Hepatocyte (in vitro differentiated cells): ENCODE measurements at regions not wholly inside any gene's neighbourhood (a gene's known extent, or its start where the extent isn't known, plus 50 kb on each side); places are given as distances from the start of the nearest gene placed in this dataset.
A peak's percentile ranks its signal among the peaks of the same experiment; 100 is the strongest.
"Not testable (repeated sequence)": the region's sequence is repeated elsewhere in the genome, so short reads cannot be mapped to it uniquely, and the experiment has no call there.

Source experiments
- DNase-seq: peaks from one replicate; pipeline ENCODE4 v3.0.0-alpha.2; 2016; ENCODE audit warnings: low spot score
- H2AFZ ChIP-seq: fragments of 200-600 bp; sonication (generic); 2 replicates; pipeline ENCODE4 v1.6.0; 2016; ENCODE audit warnings: antibody characterized with exemption, mild to moderate bottlenecking
- H3K27ac ChIP-seq: fragments of 200-600 bp; sonication (generic); 2 replicates; pipeline ENCODE4 v1.5.1; 2016; ENCODE audit warnings: mild to moderate bottlenecking
- H3K27me3 ChIP-seq: fragments of 200-600 bp; sonication (generic); 2 replicates; pipeline ENCODE4 v1.6.1; 2016
- H3K36me3 ChIP-seq: fragments of 200-600 bp; sonication (generic); replicated peaks from 2 replicates; pipeline ENCODE4 v1.5.1; 2016; ENCODE audit warnings: low read depth; ENCODE audit not compliant: insufficient read depth
- H3K4me1 ChIP-seq: fragments of 200-600 bp; sonication (generic); 2 replicates; pipeline ENCODE4 v1.5.1; 2016; ENCODE audit warnings: mild to moderate bottlenecking, moderate library complexity; ENCODE audit not compliant: insufficient read depth
- H3K4me2 ChIP-seq: fragments of 200-600 bp; sonication (generic); 2 replicates; pipeline ENCODE4 v1.6.0; 2016
- H3K4me3 ChIP-seq: fragments of 200-600 bp; sonication (generic); 2 replicates; pipeline ENCODE4 v1.5.1; 2016; ENCODE audit warnings: mild to moderate bottlenecking
- H3K79me2 ChIP-seq: fragments of 200-600 bp; sonication (generic); 2 replicates; pipeline ENCODE4 v1.6.0; 2017; ENCODE audit warnings: mild to moderate bottlenecking
- H3K9me2 ChIP-seq: fragments of 200-600 bp; sonication (generic); replicated peaks from 2 replicates; pipeline ENCODE4 v1.6.0; 2017; ENCODE audit warnings: mild to moderate bottlenecking; ENCODE audit not compliant: insufficient read depth
- H3K9me3 ChIP-seq: fragments of 200-600 bp; sonication (generic); 2 replicates; pipeline ENCODE4 v1.5.1; 2016; ENCODE audit warnings: low read depth, mild to moderate bottlenecking
- H4K20me1 ChIP-seq: fragments of 200-600 bp; sonication (generic); 2 replicates; pipeline ENCODE4 v1.6.0; 2016; ENCODE audit warnings: mild to moderate bottlenecking; ENCODE audit not compliant: insufficient read depth, poor library complexity, severe bottlenecking
- CTCF ChIP-seq: fragments of 200-600 bp; sonication (generic); IDR thresholded peaks from 2 replicates; pipeline ENCODE4 v1.5.1; 2016; ENCODE audit warnings: antibody characterized with exemption, mild to moderate bottlenecking; ENCODE audit not compliant: poor library complexity
- EZH2 ChIP-seq: fragments of 200-600 bp; sonication (generic); IDR thresholded peaks from 2 replicates; pipeline ENCODE4 v1.6.1; 2016; ENCODE audit warnings: antibody characterized with exemption, mild to moderate bottlenecking, borderline replicate concordance
- EZH2phosphoT487 ChIP-seq: fragments of 200-600 bp; sonication (generic); IDR thresholded peaks from one replicate; pipeline ENCODE4 v1.6.1; 2018; ENCODE audit warnings: antibody characterized with exemption, mild to moderate bottlenecking, low read depth, moderate library complexity; ENCODE audit not compliant: unreplicated experiment, severe bottlenecking
- WGBS: methylation state at CpG from one replicate; pipeline ENCODE4 v1.1.6; 2016; ENCODE audit warnings: low lambda C conversion rate; ENCODE audit errors: missing lambda C conversion rate; 5-methylcytosine and 5-hydroxymethylcytosine counted together

- H3K27ac ChIP-seq: no peak overlapping the region
- no peaks in the 10 kb centered on the region for H3K4me1 ChIP-seq
- H4K20me1 ChIP-seq: no peaks in the 10 kb centered on the region
- no peak overlapping the region for H3K4me2 ChIP-seq
- DNase-seq: no peak
- no peak for TF ChIP-seq CTCF
- no peak overlapping the region for H3K4me3 ChIP-seq
- H3K79me2 ChIP-seq: no peaks in the 10 kb centered on the region
- no peak overlapping the region for H2AFZ ChIP-seq
- H3K9me2 ChIP-seq: no peaks in the 10 kb centered on the region
- no peaks in the 10 kb centered on the region for H3K36me3 ChIP-seq
- H3K9me3 ChIP-seq: no peaks in the 10 kb centered on the region
- no peaks in the 10 kb centered on the region for H3K27me3 ChIP-seq
Observed at GRCh38 chr11:101786421-101786820, 128.4 kb upstream of the CEP126 start.

GRCh38 chr11:101779167-101779566, 135.6 kb upstream of the CEP126 start:
- H3K36me3 ChIP-seq, H3K9me2 ChIP-seq, H3K4me1 ChIP-seq, DNase-seq, H3K9me3 ChIP-seq, H4K20me1 ChIP-seq, H3K27me3 ChIP-seq, H2AFZ ChIP-seq, H3K4me3 ChIP-seq, H3K27ac ChIP-seq, H3K4me2 ChIP-seq, H3K79me2 ChIP-seq: not testable (repeated sequence)
- 68% methylated on average over 1 of the region's 1 CpG for WGBS

- WGBS: 82% methylated on average over 1 of the region's 1 CpG
- no peaks in the 10 kb centered on the region for H3K79me2 ChIP-seq
Observed at GRCh38 chr11:101777476-101777875, 137.3 kb upstream of the CEP126 start.

GRCh38 chr11:101775033-101775432, 139.8 kb upstream of the CEP126 start:
- H4K20me1 ChIP-seq: no peaks in the 10 kb centered on the region
- peaks cover 7% of the 10 kb centered on the region for H3K9me3 ChIP-seq
- H3K4me2 ChIP-seq: no peak overlapping the region
- H3K36me3 ChIP-seq: no peaks in the 10 kb centered on the region
- H3K4me1 ChIP-seq: no peaks in the 10 kb centered on the region
- no peak for TF ChIP-seq EZH2
- TF ChIP-seq EZH2phosphoT487: no peak
- no peak for TF ChIP-seq CTCF
- DNase-seq: peak; percentile 15
- H3K27me3 ChIP-seq: no peaks in the 10 kb centered on the region
- H3K27ac ChIP-seq: no peak overlapping the region
- no peak overlapping the region for H3K4me3 ChIP-seq
- WGBS: 62% methylated on average over 6 of the region's 6 CpGs
- H3K9me2 ChIP-seq: no peaks in the 10 kb centered on the region
- no peak overlapping the region for H2AFZ ChIP-seq
- no peaks in the 10 kb centered on the region for H3K79me2 ChIP-seq

More at GRCh38 chr11:101777476-101777875, 137.3 kb upstream of the CEP126 start:
- no peak overlapping the region for H2AFZ ChIP-seq
- H3K4me3 ChIP-seq: no peak overlapping the region
- no peak for DNase-seq
- no peak for TF ChIP-seq CTCF
- no peak for TF ChIP-seq EZH2
- TF ChIP-seq EZH2phosphoT487: no peak
- H3K27ac ChIP-seq: no peak overlapping the region
- H3K36me3 ChIP-seq: no peaks in the 10 kb centered on the region
- H3K9me2 ChIP-seq: no peaks in the 10 kb centered on the region
- no peaks in the 10 kb centered on the region for H3K4me1 ChIP-seq
- H3K9me3 ChIP-seq: peaks cover 7% of the 10 kb centered on the region
- no peak overlapping the region for H3K4me2 ChIP-seq
- H4K20me1 ChIP-seq: no peaks in the 10 kb centered on the region
- H3K27me3 ChIP-seq: no peaks in the 10 kb centered on the region
